OCI-LY7 (cell line): ENCODE measurements at regions not wholly inside any gene's neighbourhood (a gene's known extent, or its start where the extent isn't known, plus 50 kb on each side); places are given as distances from the start of the nearest gene placed in this dataset.

Experiments
- BruUV-seq: library from RNA; stranded (reverse); fragments of 400-500 nt; replicated peaks from 2 replicates; lab custom pipeline; 2021; lab: Mats Ljungman, UMichigan
- CTCF ChIA-PET: fragments of 300-600 bp; sonication (Branson Sonifier 250); formaldehyde crosslinking; loops from one replicate; lab custom pipeline; 2022; ENCODE audit warnings: antibody characterized with exemption; ENCODE audit not compliant: unreplicated experiment; lab: Charles Lee
- POLR2A ChIA-PET: fragments of 300-600 bp; sonication (Branson Sonifier 250); formaldehyde crosslinking; loops from one replicate; lab custom pipeline; 2022; ENCODE audit warnings: antibody characterized with exemption; lab: Charles Lee
- DNase-seq: peaks from one replicate; pipeline ENCODE4 v3.0.0-alpha.2; 2015; ENCODE audit warnings: low spot score
- H2AFZ ChIP-seq: fragments of 200-600 bp; sonication (generic), shearing (Covaris generic); 2 replicates; pipeline ENCODE4 v1.6.1; 2014; ENCODE audit warnings: mild to moderate bottlenecking, antibody characterized with exemption, low read length, moderate library complexity
- H3K27ac ChIP-seq: fragments of 200-600 bp; sonication (generic); 2 replicates; pipeline ENCODE4 v1.5.1; 2014; ENCODE audit warnings: mixed run types, low read depth, mild to moderate bottlenecking, moderate library complexity, low read length, inconsistent platforms; ENCODE audit not compliant: poor library complexity, severe bottlenecking
- H3K36me3 ChIP-seq: fragments of 200-600 bp; sonication (generic); 2 replicates; pipeline ENCODE4 v1.6.1; 2014; ENCODE audit warnings: mild to moderate bottlenecking, antibody characterized with exemption, low read length, moderate library complexity, mixed read lengths; ENCODE audit not compliant: insufficient read depth
- H3K4me1 ChIP-seq: fragments of 200-600 bp; sonication (generic); 2 replicates; pipeline ENCODE4 v1.5.1; 2014; ENCODE audit warnings: mild to moderate bottlenecking, low read length; ENCODE audit not compliant: insufficient read depth, poor library complexity, severe bottlenecking
- H3K4me2 ChIP-seq: fragments of 200-600 bp; sonication (generic); 2 replicates; pipeline ENCODE4 v1.6.1; 2014; ENCODE audit warnings: mild to moderate bottlenecking, low read length
- H3K4me3 ChIP-seq: fragments of 200-600 bp; sonication (generic); 2 replicates; pipeline ENCODE4 v1.5.1; 2014; ENCODE audit warnings: mild to moderate bottlenecking, low read depth, low read length; ENCODE audit not compliant: poor library complexity, severe bottlenecking
- H3K79me2 ChIP-seq: fragments of 200-600 bp; sonication (generic); 2 replicates; pipeline ENCODE4 v1.6.1; 2016; ENCODE audit warnings: low read depth, mild to moderate bottlenecking, low read length, moderate library complexity, mixed read lengths; ENCODE audit not compliant: insufficient read depth
- H3K9me2 ChIP-seq: fragments of 200-600 bp; sonication (generic); 2 replicates; pipeline ENCODE4 v1.6.1; 2016; ENCODE audit warnings: mild to moderate bottlenecking, low read length, mixed read lengths; ENCODE audit not compliant: insufficient read depth
- H3K9me3 ChIP-seq: fragments of 200-600 bp; sonication (generic); 2 replicates; pipeline ENCODE4 v1.6.1; 2014; ENCODE audit warnings: mild to moderate bottlenecking, mixed run types, low read length, mixed read lengths
- H4K20me1 ChIP-seq: fragments of 200-600 bp; sonication (generic); 2 replicates; pipeline ENCODE4 v1.6.1; 2014; ENCODE audit warnings: mild to moderate bottlenecking, antibody characterized with exemption, low read length, moderate library complexity, mixed read lengths; ENCODE audit not compliant: insufficient read depth
- EZH2phosphoT487 ChIP-seq: fragments of 200-600 bp; sonication (generic); IDR thresholded peaks from 2 replicates; pipeline ENCODE4 v1.6.1; 2018; ENCODE audit warnings: low read depth, borderline replicate concordance, mild to moderate bottlenecking, mixed run types, antibody characterized with exemption, low read length, moderate library complexity, mixed read lengths
- intact Hi-C: fragments of 100-400 bp; cut with micrococcal nuclease; formaldehyde crosslinking; loops from one replicate; pipeline ENCODE4 v1.10.0; 2022; ENCODE audit not compliant: unreplicated experiment
- TF ChIP-seq, protein P1 (sequence below): fragments of 200-600 bp; sonication (generic); conservative IDR thresholded peaks from 2 replicates; pipeline ENCODE4 v1.5.1; 2014; ENCODE audit warnings: mild to moderate bottlenecking, antibody characterized with exemption, low read length, moderate library complexity, mixed read lengths

- H3K4me1 ChIP-seq: no peaks in the 10 kb centered on the region
- H3K4me3 ChIP-seq: no peak overlapping the region
- H4K20me1 ChIP-seq: no peaks in the 10 kb centered on the region
- H3K9me3 ChIP-seq: no peaks in the 10 kb centered on the region
- POLR2A ChIA-PET: no interaction called here
- H2AFZ ChIP-seq: no peak overlapping the region
- TF ChIP-seq, protein P1, sequence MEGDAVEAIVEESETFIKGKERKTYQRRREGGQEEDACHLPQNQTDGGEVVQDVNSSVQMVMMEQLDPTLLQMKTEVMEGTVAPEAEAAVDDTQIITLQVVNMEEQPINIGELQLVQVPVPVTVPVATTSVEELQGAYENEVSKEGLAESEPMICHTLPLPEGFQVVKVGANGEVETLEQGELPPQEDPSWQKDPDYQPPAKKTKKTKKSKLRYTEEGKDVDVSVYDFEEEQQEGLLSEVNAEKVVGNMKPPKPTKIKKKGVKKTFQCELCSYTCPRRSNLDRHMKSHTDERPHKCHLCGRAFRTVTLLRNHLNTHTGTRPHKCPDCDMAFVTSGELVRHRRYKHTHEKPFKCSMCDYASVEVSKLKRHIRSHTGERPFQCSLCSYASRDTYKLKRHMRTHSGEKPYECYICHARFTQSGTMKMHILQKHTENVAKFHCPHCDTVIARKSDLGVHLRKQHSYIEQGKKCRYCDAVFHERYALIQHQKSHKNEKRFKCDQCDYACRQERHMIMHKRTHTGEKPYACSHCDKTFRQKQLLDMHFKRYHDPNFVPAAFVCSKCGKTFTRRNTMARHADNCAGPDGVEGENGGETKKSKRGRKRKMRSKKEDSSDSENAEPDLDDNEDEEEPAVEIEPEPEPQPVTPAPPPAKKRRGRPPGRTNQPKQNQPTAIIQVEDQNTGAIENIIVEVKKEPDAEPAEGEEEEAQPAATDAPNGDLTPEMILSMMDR: no peak
- TF ChIP-seq EZH2phosphoT487: no peak
- no TSS peak for BruUV-seq
- H3K9me2 ChIP-seq: no peaks in the 10 kb centered on the region
- H3K27ac ChIP-seq: no peak overlapping the region
- H3K4me2 ChIP-seq: no peak overlapping the region
- DNase-seq: no peak
- H3K36me3 ChIP-seq: no peaks in the 10 kb centered on the region
- intact Hi-C loops: no loop called here
- no peaks in the 10 kb centered on the region for H3K79me2 ChIP-seq
- CTCF ChIA-PET: no interaction called here
These were observed 764.0 kb upstream of the GHITM start for GRCh38 chr10:83375274-83375673.

DNA sequence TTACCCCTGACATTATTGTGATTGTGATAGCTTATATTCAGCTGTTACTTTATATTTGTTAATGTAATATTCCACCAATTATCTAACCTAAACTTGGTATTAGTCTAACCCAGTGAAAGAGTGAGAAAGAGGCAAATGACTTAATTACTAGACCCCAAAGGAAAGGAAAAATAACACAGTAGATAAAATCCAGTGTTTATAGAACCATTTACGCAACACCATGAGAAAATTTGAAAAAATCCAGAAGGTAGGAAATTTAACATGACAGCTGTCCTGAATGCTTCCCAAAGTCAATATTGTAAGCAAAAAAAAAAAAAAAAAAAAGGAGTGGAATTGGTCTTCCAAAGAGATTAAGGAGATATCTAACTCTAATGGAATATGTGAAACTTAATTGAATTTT is 741.5 kb upstream of the GHITM start:
- H3K79me2 ChIP-seq: no peaks in the 10 kb centered on the region
- H2AFZ ChIP-seq: no peak overlapping the region
- H3K27ac ChIP-seq: no peak overlapping the region
- BruUV-seq: no TSS peak
- no peaks in the 10 kb centered on the region for H3K9me3 ChIP-seq
- intact Hi-C loops: no loop called here
- ChIA-PET CTCF (no interaction called here), POLR2A (interaction anchor here (0.7 kb wide), 1 partner anchor 173 kb away, joined by 4 read pairs; no protein-coding TSS in a partner anchor)
- DNase-seq: no peak
- TF ChIP-seq EZH2phosphoT487: no peak
- TF ChIP-seq, protein P1: no peak
- no peaks in the 10 kb centered on the region; the same call in 1 of the 2 replicates for H3K9me2 ChIP-seq
- no peaks in the 10 kb centered on the region for H4K20me1 ChIP-seq
- H3K4me3 ChIP-seq: no peak overlapping the region
- no peaks in the 10 kb centered on the region for H3K36me3 ChIP-seq
- H3K4me2 ChIP-seq: no peak overlapping the region
- H3K4me1 ChIP-seq: no peaks in the 10 kb centered on the region

DNA sequence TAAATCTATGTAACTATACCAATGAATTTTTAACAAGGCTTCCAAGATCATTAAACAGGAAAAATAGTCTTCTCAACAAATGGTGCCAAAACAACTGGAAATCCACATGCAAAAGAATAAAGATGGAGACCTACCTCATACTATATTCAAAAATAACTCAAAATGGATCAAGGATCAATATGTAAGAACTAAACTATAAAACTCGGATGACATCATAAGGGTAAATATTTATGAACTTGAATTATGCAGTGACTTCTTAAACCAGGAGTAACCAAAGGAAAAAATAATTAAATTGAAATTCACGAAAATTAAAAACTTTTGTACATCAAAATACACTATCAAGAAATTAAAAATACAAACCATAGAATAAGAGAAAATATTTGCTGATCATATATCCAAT is 728.7 kb upstream of the GHITM start:
- TF ChIP-seq, protein P1: no peak
- TF ChIP-seq EZH2phosphoT487: no peak
- H3K36me3 ChIP-seq: no peaks in the 10 kb centered on the region
- no peak overlapping the region for H3K4me3 ChIP-seq
- no peaks in the 10 kb centered on the region for H3K79me2 ChIP-seq
- no peaks in the 10 kb centered on the region for H3K9me2 ChIP-seq
- no peaks in the 10 kb centered on the region for H3K9me3 ChIP-seq
- intact Hi-C loops: no loop called here
- H3K27ac ChIP-seq: no peak overlapping the region
- CTCF ChIA-PET: no interaction called here
- POLR2A ChIA-PET: no interaction called here
- no TSS peak for BruUV-seq
- no peaks in the 10 kb centered on the region for H4K20me1 ChIP-seq
- no peaks in the 10 kb centered on the region for H3K4me1 ChIP-seq
- H2AFZ ChIP-seq: no peak overlapping the region
- DNase-seq: no peak
- H3K4me2 ChIP-seq: no peak overlapping the region
